ENCODE measurements at regions not wholly inside any gene's neighbourhood (a gene's known extent, or its start where the extent isn't known, plus 50 kb on each side); places are given as distances from the start of the nearest gene placed in this dataset.

DNA sequence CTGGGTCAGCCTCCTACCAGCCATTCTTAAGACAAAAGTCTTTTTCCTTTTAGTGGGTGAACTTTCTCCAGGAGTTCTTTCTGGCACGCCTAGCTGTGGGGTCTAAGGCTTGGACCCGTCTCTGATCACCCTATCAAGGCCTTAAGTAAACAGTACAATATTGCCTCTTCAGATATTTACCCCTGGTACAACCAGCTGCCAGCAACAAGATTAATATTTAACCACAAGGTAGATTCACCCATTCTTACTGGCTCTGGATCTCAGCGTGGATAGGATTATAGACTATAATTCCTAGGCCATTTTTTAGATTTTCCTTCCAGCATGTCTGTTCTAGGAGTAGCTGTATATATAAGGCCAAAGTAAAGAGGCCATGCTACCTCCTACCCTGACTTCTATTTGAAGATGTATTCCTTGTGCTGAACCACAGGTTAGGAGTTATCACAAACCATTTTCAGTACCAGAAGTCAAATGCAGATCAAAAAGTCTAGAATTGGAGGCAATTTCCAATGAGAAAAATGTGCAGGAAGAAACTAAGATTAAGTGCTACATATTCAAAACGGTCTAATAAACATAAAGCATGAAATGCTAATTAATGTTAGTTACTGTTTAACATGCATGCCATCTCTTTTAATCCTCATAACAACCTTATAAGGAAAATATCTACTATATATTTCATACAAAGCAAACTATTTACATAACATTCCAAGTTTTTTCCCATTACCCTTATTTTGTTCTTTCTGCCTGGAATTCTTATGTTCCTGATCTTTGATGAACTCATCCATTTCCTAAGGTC lies 110.0 kb upstream of the SYN3 start:
- TF ChIP-seq, protein P1, sequence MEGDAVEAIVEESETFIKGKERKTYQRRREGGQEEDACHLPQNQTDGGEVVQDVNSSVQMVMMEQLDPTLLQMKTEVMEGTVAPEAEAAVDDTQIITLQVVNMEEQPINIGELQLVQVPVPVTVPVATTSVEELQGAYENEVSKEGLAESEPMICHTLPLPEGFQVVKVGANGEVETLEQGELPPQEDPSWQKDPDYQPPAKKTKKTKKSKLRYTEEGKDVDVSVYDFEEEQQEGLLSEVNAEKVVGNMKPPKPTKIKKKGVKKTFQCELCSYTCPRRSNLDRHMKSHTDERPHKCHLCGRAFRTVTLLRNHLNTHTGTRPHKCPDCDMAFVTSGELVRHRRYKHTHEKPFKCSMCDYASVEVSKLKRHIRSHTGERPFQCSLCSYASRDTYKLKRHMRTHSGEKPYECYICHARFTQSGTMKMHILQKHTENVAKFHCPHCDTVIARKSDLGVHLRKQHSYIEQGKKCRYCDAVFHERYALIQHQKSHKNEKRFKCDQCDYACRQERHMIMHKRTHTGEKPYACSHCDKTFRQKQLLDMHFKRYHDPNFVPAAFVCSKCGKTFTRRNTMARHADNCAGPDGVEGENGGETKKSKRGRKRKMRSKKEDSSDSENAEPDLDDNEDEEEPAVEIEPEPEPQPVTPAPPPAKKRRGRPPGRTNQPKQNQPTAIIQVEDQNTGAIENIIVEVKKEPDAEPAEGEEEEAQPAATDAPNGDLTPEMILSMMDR (conservative IDR thresholded peaks at IDR 0.05 in 1 of 2, IDR thresholded peaks at IDR 0.05 in 1 of 2; ENCODE audit: low read depth in 1 of 2, low read length in 2 of 2) = no peak
- no peak for TF ChIP-seq EZH2 (IDR thresholded peaks at IDR 0.05; ENCODE audit: low read length, missing control alignments)
